WERI-Rb-1 (cell line): ENCODE measurements at regions not wholly inside any gene's neighbourhood (a gene's known extent, or its start where the extent isn't known, plus 50 kb on each side); places are given as distances from the start of the nearest gene placed in this dataset.

Source experiments
- DNase-seq: peaks from one replicate; pipeline ENCODE4 v3.0.0-alpha.2; 2020
- H3K27ac ChIP-seq: fragments of 250-450 bp; sonication (Bioruptor Pico); 2 replicates; pipeline ENCODE4 v1.5.1; 2020; ENCODE audit warnings: mild to moderate bottlenecking, moderate library complexity
- H3K27me3 ChIP-seq: fragments of 250-450 bp; sonication (Bioruptor Pico); 2 replicates; pipeline ENCODE4 v1.5.1; 2021; ENCODE audit warnings: mild to moderate bottlenecking, low read depth, moderate library complexity; ENCODE audit not compliant: insufficient read depth, severe bottlenecking
- H3K36me3 ChIP-seq: fragments of 250-450 bp; sonication (Bioruptor Pico); 2 replicates; pipeline ENCODE4 v1.5.1; 2020; ENCODE audit warnings: mild to moderate bottlenecking, moderate library complexity
- H3K4me3 ChIP-seq: 2 replicates; pipeline ENCODE4 v1.5.1; 2011; ENCODE audit warnings: low read depth, mild to moderate bottlenecking, control low read depth, low read length
- H3K9me3 ChIP-seq: fragments of 250-450 bp; sonication (Bioruptor Pico); 2 replicates; pipeline ENCODE4 v1.5.1; 2021; ENCODE audit warnings: mild to moderate bottlenecking, moderate library complexity; ENCODE audit not compliant: severe bottlenecking
- CTCF ChIP-seq: IDR thresholded peaks from 2 replicates; pipeline ENCODE4 v1.5.1; 2011; ENCODE audit warnings: low read depth, mild to moderate bottlenecking, control low read depth, inconsistent platforms, low read length

- H3K27ac ChIP-seq = no peak overlapping the region
- no peaks in the 10 kb centered on the region for H3K36me3 ChIP-seq
- peaks cover 53% of the 10 kb centered on the region for H3K27me3 ChIP-seq
- no peaks in the 10 kb centered on the region for H3K9me3 ChIP-seq
- no peak for DNase-seq
- TF ChIP-seq CTCF = no peak
- no peak overlapping the region for H3K4me3 ChIP-seq
Measured at GRCh38 chr11:15569305-15570025, 454.7 kb downstream of the INSC start.

- no peak for DNase-seq
- no peak overlapping the region for H3K27ac ChIP-seq
- no peak overlapping the region for H3K4me3 ChIP-seq
- peaks cover 17% of the 10 kb centered on the region for H3K27me3 ChIP-seq
- no peak for TF ChIP-seq CTCF
- no peaks in the 10 kb centered on the region for H3K9me3 ChIP-seq
- no peaks in the 10 kb centered on the region for H3K36me3 ChIP-seq
Measured at GRCh38 chr11:15575409-15575808, 460.7 kb downstream of the INSC start.

DNA sequence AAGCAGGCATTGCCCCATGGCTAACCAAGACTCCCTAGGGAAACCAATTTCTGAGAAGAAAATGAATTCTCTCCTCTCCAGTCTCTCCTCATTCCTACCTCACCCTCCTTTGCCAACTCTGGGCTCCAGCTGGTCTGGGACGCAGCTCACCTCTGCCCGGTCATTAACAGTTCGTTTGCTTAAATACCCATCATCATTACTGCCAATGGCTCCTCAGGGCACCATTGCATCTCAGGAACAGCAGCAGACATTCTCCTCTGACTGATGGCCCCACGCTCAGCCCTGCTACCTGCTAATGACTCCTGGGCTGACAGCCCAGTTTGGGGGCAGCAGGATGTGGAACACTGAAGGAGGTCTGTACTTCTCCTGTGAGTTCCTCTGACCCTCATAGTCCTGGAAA, 462.0 kb downstream of the INSC start:
- no peak for DNase-seq
- no peak for TF ChIP-seq CTCF
- peaks cover 20% of the 10 kb centered on the region for H3K27me3 ChIP-seq
- no peak overlapping the region for H3K4me3 ChIP-seq
- H3K27ac ChIP-seq = no peak overlapping the region
- no peaks in the 10 kb centered on the region for H3K9me3 ChIP-seq
- no peaks in the 10 kb centered on the region for H3K36me3 ChIP-seq

DNA sequence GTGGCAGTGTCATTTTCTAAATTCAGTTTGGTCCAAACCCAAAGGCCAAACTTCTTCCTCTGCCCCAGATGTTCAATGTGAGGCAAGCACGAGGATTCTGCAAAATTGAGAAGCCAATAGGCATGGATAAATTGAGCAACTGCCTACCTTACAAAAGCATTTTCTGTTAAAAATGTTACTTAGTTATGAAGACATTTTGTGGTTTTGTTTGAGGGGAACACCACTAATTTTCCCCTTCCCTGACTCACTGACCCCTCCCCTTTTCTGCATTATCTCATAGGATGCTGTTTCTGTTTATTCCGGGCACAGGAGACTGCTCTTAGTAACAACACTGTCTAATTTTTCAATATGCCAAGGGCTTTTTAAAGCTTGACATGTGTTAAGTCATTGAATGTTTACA, 462.8 kb downstream of the INSC start:
- TF ChIP-seq CTCF = no peak
- Histone ChIP-seq H3K9me3 (no peaks in the 10 kb centered on the region), H3K27ac (no peak overlapping the region), H3K4me3 (no peak overlapping the region), H3K27me3 (peaks cover 28% of the 10 kb centered on the region), H3K36me3 (no peaks in the 10 kb centered on the region)
- DNase-seq = no peak

DNA sequence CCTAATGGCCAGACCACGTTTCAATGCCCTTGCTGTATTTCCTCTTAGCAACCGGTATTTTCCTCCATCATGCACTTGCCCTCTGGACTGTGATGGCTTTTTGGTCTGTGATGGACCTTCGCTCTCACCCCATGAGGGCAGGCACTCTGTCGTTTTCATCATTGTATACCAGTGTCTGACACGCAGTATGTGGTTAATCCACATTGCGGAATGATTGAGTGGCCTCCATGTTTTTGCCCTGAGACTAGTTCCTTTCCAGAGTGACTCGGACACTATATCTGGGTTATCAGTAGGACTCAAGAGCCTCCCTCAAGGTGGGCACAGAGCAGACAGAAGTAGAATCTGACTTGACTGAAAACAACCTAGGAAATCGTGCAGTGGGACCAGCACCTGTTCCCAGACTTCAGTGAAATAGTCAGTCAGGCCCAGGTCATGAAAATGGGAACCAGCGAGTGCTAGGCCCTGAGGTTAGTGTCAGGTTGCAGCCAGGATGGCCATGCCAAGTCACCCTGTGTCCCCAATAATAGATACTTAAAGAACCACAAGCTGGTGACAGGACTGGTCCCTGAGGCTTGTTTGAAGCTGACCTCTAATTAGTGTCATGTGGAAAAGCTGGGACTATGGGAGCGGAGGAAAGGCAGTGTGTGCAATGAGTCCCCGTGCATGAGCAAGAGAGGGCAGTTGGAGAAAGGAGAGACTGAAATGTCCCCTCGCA, 464.7 kb downstream of the INSC start:
- H3K9me3 ChIP-seq = no peaks in the 10 kb centered on the region
- H3K4me3 ChIP-seq = no peak overlapping the region
- no peak for DNase-seq
- no peak overlapping the region for H3K27ac ChIP-seq
- TF ChIP-seq CTCF = no peak
- peaks cover 39% of the 10 kb centered on the region for H3K27me3 ChIP-seq
- no peaks in the 10 kb centered on the region for H3K36me3 ChIP-seq
